ENCODE measurements at regions not wholly inside any gene's neighbourhood (a gene's known extent, or its start where the extent isn't known, plus 50 kb on each side); places are given as distances from the start of the nearest gene placed in this dataset.

DNA sequence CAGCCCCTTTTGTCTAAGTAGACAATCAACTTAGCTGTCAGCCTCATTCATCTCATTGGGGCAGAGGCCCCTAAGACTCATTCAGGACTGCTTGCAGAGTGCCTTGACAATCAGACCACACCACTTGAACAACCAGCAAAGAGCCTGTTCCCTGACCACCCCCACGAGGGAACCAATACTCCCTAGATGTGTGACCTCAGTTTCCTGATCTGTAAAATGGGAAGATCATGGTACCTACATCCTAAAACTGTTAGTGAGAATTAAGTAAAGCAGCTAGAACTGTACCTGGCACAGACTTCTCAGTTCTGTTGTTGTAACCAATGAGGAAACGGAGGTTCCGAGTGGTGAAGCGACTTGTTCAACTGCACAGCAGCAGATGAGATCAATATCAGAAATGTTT, 298.5 kb downstream of the RRAGC start:
- Mint-ChIP-seq H3K9me3 (ENCODE audit: unreplicated experiment) (no peaks in the 10 kb centered on the region), H3K4me3 (ENCODE audit: unreplicated experiment) (no peak overlapping the region), H3K27ac (ENCODE audit: unreplicated experiment) (no peak overlapping the region), H3K27me3 (ENCODE audit: unreplicated experiment) (peaks cover 22% of the 10 kb centered on the region), H3K4me1 (ENCODE audit: unreplicated experiment) (no peaks in the 10 kb centered on the region), H3K36me3 (ENCODE audit: unreplicated experiment) (no peaks in the 10 kb centered on the region)
- DNase-seq (ENCODE audit: extremely low spot score, unreplicated experiment): no peak
- TF ChIP-seq, protein P1, sequence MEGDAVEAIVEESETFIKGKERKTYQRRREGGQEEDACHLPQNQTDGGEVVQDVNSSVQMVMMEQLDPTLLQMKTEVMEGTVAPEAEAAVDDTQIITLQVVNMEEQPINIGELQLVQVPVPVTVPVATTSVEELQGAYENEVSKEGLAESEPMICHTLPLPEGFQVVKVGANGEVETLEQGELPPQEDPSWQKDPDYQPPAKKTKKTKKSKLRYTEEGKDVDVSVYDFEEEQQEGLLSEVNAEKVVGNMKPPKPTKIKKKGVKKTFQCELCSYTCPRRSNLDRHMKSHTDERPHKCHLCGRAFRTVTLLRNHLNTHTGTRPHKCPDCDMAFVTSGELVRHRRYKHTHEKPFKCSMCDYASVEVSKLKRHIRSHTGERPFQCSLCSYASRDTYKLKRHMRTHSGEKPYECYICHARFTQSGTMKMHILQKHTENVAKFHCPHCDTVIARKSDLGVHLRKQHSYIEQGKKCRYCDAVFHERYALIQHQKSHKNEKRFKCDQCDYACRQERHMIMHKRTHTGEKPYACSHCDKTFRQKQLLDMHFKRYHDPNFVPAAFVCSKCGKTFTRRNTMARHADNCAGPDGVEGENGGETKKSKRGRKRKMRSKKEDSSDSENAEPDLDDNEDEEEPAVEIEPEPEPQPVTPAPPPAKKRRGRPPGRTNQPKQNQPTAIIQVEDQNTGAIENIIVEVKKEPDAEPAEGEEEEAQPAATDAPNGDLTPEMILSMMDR (IDR thresholded peaks at IDR 0.05): no peak

DNA sequence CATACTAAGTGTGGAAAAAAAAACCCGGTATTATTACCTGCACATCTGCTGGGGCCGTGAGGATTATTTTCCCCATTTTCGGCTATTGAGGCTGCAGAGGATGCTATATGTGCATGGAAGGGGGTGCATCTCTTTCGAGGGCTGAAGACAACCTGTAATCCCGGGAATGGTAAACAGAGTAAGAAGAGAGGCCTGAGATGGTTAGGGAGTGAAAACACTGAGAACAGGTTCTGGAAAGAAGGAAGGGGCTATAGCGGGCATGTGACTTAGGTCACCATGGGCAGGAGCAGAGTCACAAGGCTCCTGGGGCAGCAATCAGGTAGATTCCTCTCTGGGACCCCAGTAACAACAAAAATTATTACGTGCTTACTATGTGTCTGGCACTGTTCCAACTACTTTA, 299.1 kb downstream of the RRAGC start:
- Mint-ChIP-seq H3K36me3 (ENCODE audit: unreplicated experiment) (no peaks in the 10 kb centered on the region), H3K4me1 (ENCODE audit: unreplicated experiment) (no peaks in the 10 kb centered on the region), H3K9me3 (ENCODE audit: unreplicated experiment) (no peaks in the 10 kb centered on the region), H3K4me3 (ENCODE audit: unreplicated experiment) (no peak overlapping the region), H3K27ac (ENCODE audit: unreplicated experiment) (no peak overlapping the region), H3K27me3 (ENCODE audit: unreplicated experiment) (peaks cover 22% of the 10 kb centered on the region)
- TF ChIP-seq, protein P1 (IDR thresholded peaks at IDR 0.05): no peak
- no peak for DNase-seq (ENCODE audit: extremely low spot score, unreplicated experiment)

DNA sequence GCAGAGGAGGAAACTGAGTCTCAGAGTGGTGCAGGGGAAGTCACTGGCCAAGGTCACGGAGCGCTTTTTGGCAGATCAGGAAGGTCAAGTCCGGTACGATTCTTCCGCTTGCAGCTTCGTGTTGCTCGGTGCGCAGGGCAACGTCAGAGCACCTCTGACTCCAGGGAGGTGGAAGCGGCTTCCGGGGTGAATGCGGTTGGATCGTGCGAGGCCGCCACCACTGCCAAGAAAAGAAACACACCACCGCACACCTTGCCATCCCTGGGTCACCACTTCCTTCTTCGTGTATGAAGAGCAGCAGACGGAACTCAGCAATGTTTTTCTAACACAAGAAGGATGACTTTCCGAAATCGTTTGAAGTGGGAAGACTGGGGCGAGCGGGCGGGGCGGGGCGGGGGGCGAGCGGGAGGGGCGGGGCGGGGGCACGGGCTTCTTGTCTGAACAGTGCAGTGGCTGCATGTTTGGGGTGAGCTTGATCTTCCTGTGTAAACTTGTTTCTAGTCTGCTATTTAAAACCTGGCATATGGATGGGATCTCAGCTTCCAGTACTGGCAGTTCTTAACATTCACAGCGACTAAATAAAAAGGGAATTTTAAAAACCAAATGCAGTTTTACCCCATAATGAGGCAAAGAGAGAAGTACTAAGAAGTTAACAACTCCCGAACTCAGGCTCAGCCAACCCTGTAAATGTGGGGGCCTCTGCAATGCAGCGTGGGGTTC, 300.0 kb downstream of the RRAGC start:
- no peak for DNase-seq (ENCODE audit: extremely low spot score, unreplicated experiment)
- Mint-ChIP-seq H3K27me3 (ENCODE audit: unreplicated experiment) (peaks cover 22% of the 10 kb centered on the region), H3K4me1 (ENCODE audit: unreplicated experiment) (no peaks in the 10 kb centered on the region), H3K9me3 (ENCODE audit: unreplicated experiment) (no peaks in the 10 kb centered on the region), H3K4me3 (ENCODE audit: unreplicated experiment) (no peak overlapping the region), H3K36me3 (ENCODE audit: unreplicated experiment) (no peaks in the 10 kb centered on the region), H3K27ac (ENCODE audit: unreplicated experiment) (no peak overlapping the region)
- TF ChIP-seq, protein P1 (IDR thresholded peaks at IDR 0.05): no peak

DNA sequence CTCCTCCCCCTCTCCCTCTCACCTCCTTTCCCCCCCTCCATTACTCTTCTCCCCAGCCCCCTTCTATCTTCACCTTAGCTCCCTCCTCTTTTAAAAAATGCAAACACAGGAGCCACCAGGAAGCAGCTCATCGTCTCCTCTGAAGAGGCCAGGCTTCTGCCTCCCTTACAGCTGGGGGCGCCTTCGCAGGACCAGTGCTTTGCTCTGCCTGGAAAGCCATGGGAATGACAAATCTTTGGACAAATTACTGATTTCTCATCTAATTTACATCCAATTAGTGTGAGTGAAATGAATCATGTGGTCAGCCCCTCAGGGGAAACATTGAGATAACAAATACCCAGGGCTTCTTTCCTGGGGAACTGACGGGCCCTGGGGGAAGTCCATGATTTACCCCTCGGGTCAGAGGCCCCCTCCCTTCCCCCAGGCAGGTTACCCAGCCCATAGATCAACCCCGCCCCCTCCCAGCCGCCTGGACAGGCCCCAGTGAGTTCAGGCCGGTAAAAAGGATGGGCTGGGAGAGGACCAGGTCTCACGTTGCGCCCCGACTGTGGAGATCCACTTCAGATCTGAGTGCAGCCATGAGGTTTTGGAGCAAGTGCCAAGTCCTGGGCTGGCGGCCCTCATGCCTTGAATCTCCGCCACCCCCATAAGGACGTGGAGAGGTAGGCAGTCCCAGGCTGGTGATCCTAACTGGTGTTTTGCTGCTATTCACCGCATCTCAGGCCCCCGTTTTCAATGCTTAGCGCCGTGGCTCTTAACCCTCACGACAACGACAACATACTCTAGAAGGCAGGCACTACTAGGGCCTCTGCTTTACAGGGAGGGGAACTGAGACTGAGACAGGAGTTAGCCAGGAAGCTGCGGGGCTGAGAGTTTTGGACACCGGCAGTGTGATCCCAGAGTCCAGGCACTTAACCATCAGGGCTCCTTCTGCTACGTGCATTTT, 300.8 kb downstream of the RRAGC start:
- H3K4me3 Mint-ChIP-seq (ENCODE audit: unreplicated experiment): no peak overlapping the region
- H3K27ac Mint-ChIP-seq (ENCODE audit: unreplicated experiment): no peak overlapping the region

More for the DNA sequence above, 300.8 kb downstream of the RRAGC start:
- no peak for DNase-seq (ENCODE audit: extremely low spot score, unreplicated experiment)
- Mint-ChIP-seq H3K4me1 (ENCODE audit: unreplicated experiment) (no peaks in the 10 kb centered on the region), H3K9me3 (ENCODE audit: unreplicated experiment) (no peaks in the 10 kb centered on the region), H3K36me3 (ENCODE audit: unreplicated experiment) (no peaks in the 10 kb centered on the region), H3K27me3 (ENCODE audit: unreplicated experiment) (peaks cover 18% of the 10 kb centered on the region)
- TF ChIP-seq, protein P1 (IDR thresholded peaks at IDR 0.05): no peak

Measured in osteocyte (in vitro differentiated cells).